ENCODE measurements at regions not wholly inside any gene's neighbourhood (a gene's known extent, or its start where the extent isn't known, plus 50 kb on each side); places are given as distances from the start of the nearest gene placed in this dataset.

DNA sequence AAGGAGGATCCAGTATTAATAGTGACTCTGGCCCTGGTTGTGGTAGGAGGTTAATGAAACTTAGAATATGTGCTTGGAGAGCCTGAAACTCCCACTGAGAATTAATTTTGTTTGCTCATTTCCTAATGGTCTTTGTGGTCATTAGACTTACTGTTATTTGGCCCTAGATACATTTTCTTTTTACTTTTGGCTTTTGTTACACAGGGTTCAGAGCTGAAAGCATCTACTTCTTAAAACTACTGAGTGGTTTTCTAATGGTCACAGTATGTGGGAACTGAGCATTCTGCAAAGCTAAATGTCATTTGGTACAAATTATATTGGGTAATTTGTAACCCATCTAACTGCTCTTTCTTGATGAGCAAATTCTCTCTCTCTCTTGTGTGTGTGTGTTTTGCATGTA is 433.4 kb upstream of the IL12A start (continued):
- TF ChIP-seq, protein P1, sequence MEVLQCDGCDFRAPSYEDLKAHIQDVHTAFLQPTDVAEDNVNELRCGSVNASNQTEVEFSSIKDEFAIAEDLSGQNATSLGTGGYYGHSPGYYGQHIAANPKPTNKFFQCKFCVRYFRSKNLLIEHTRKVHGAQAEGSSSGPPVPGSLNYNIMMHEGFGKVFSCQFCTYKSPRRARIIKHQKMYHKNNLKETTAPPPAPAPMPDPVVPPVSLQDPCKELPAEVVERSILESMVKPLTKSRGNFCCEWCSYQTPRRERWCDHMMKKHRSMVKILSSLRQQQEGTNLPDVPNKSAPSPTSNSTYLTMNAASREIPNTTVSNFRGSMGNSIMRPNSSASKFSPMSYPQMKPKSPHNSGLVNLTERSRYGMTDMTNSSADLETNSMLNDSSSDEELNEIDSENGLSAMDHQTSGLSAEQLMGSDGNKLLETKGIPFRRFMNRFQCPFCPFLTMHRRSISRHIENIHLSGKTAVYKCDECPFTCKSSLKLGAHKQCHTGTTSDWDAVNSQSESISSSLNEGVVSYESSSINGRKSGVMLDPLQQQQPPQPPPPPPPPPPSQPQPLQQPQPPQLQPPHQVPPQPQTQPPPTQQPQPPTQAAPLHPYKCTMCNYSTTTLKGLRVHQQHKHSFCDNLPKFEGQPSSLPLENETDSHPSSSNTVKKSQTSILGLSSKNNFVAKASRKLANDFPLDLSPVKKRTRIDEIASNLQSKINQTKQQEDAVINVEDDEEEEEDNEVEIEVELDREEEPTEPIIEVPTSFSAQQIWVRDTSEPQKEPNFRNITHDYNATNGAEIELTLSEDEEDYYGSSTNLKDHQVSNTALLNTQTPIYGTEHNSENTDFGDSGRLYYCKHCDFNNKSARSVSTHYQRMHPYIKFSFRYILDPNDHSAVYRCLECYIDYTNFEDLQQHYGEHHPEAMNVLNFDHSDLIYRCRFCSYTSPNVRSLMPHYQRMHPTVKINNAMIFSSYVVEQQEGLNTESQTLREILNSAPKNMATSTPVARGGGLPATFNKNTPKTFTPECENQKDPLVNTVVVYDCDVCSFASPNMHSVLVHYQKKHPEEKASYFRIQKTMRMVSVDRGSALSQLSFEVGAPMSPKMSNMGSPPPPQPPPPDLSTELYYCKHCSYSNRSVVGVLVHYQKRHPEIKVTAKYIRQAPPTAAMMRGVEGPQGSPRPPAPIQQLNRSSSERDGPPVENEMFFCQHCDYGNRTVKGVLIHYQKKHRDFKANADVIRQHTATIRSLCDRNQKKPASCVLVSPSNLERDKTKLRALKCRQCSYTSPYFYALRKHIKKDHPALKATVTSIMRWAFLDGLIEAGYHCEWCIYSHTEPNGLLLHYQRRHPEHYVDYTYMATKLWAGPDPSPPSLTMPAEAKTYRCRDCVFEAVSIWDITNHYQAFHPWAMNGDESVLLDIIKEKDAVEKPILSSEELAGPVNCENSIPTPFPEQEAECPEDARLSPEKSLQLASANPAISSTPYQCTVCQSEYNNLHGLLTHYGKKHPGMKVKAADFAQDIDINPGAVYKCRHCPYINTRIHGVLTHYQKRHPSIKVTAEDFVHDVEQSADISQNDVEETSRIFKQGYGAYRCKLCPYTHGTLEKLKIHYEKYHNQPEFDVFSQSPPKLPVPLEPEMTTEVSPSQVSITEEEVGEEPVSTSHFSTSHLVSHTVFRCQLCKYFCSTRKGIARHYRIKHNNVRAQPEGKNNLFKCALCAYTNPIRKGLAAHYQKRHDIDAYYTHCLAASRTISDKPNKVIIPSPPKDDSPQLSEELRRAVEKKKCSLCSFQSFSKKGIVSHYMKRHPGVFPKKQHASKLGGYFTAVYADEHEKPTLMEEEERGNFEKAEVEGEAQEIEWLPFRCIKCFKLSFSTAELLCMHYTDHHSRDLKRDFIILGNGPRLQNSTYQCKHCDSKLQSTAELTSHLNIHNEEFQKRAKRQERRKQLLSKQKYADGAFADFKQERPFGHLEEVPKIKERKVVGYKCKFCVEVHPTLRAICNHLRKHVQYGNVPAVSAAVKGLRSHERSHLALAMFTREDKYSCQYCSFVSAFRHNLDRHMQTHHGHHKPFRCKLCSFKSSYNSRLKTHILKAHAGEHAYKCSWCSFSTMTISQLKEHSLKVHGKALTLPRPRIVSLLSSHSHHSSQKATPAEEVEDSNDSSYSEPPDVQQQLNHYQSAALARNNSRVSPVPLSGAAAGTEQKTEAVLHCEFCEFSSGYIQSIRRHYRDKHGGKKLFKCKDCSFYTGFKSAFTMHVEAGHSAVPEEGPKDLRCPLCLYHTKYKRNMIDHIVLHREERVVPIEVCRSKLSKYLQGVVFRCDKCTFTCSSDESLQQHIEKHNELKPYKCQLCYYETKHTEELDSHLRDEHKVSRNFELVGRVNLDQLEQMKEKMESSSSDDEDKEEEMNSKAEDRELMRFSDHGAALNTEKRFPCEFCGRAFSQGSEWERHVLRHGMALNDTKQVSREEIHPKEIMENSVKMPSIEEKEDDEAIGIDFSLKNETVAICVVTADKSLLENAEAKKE (CRISPR knock-in tag; IDR thresholded peaks at IDR 0.05): no peak
- TF ChIP-seq, protein P2, sequence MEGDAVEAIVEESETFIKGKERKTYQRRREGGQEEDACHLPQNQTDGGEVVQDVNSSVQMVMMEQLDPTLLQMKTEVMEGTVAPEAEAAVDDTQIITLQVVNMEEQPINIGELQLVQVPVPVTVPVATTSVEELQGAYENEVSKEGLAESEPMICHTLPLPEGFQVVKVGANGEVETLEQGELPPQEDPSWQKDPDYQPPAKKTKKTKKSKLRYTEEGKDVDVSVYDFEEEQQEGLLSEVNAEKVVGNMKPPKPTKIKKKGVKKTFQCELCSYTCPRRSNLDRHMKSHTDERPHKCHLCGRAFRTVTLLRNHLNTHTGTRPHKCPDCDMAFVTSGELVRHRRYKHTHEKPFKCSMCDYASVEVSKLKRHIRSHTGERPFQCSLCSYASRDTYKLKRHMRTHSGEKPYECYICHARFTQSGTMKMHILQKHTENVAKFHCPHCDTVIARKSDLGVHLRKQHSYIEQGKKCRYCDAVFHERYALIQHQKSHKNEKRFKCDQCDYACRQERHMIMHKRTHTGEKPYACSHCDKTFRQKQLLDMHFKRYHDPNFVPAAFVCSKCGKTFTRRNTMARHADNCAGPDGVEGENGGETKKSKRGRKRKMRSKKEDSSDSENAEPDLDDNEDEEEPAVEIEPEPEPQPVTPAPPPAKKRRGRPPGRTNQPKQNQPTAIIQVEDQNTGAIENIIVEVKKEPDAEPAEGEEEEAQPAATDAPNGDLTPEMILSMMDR (conservative IDR thresholded peaks at IDR 0.05; ENCODE audit: low read depth in 2 of 2): no peak
- TF ChIP-seq STAT1 (IDR thresholded peaks at IDR 0.05; ENCODE audit: unreplicated experiment): no peak
- TF ChIP-seq NANOG (IDR thresholded peaks at IDR 0.05; ENCODE audit: borderline replicate concordance): no peak

DNA sequence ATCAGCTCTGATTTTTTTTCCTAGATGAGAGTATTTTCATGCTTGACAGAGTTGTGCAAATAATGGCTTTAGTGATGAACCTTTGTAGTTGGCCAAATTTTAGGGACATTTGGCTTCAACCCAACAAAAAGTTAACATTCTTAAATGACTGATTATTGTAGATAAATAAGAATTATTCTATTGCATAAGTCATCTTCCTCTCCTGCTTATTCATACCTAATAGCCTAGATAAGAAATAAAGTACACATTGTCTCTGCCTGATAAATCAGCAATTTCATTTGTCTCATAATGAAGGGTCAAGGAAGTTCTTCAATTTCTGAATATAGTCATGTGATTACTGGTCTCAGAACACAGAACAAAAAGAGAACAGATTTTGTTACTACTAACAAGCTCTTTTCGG is 428.9 kb upstream of the IL12A start:
- Histone ChIP-seq H3K27me3 (ENCODE audit: insufficient read depth) (peaks cover 16% of the 10 kb centered on the region), H3K4me1 (ENCODE audit: insufficient read depth) (peaks cover 31% of the 10 kb centered on the region), H3K27ac (ENCODE audit: low read depth) (no peak overlapping the region), H3K9me2 (ENCODE audit: insufficient read depth) (no peaks in the 10 kb centered on the region), H3K4me3 (no peak overlapping the region), H3K79me2 (replicated peaks; ENCODE audit: insufficient read depth) (no peaks in the 10 kb centered on the region), H3F3A (replicated peaks; ENCODE audit: low read depth) (no peaks in the 10 kb centered on the region), H2AFZ (no peak overlapping the region), H3K4me2 (peak overlapping the region; percentile 22), H4K20me1 (replicated peaks; ENCODE audit: insufficient read depth) (no peaks in the 10 kb centered on the region), H3K36me3 (ENCODE audit: insufficient read depth) (no peaks in the 10 kb centered on the region)
- Mint-ChIP-seq H3K4me1 (peaks cover 39% of the 10 kb centered on the region), H3K27ac (no peak overlapping the region), H3K4me3 (no peak overlapping the region; the same call in 2 of the 3 replicates), H3K27me3 (ENCODE audit: insufficient read depth, low read depth, poor library complexity) (peaks cover 13% of the 10 kb centered on the region), H3K36me3 (ENCODE audit: low read depth) (no peaks in the 10 kb centered on the region), H3K9me3 (no peaks in the 10 kb centered on the region; the same call in 2 of the 3 replicates)
- TF ChIP-seq ZNF331 (CRISPR knock-in tag; IDR thresholded peaks at IDR 0.05; ENCODE audit: low read depth): no peak
- TF ChIP-seq STAT1 (IDR thresholded peaks at IDR 0.05; ENCODE audit: unreplicated experiment): no peak
- no peak for TF ChIP-seq NANOG (IDR thresholded peaks at IDR 0.05; ENCODE audit: borderline replicate concordance)
- TF ChIP-seq CREB1 (CRISPR knock-in tag; IDR thresholded peaks at IDR 0.05; ENCODE audit: low read depth): no peak
- no peak for TF ChIP-seq POLR2AphosphoS5 (IDR thresholded peaks at IDR 0.05; ENCODE audit: low read depth)
- no peak for TF ChIP-seq ZNF114 (CRISPR knock-in tag; IDR thresholded peaks at IDR 0.05)
- no peak for TF ChIP-seq EZH2phosphoT487 (IDR thresholded peaks at IDR 0.05; ENCODE audit: unreplicated experiment)
- no peak for DNase-seq (ENCODE audit: low spot score)
- no peak for ATAC-seq
